GM23338 (cell line): ENCODE measurements at regions not wholly inside any gene's neighbourhood (a gene's known extent, or its start where the extent isn't known, plus 50 kb on each side); places are given as distances from the start of the nearest gene placed in this dataset.

ENCODE experiments used
- CREB1 ChIP-seq: fragments of 250-450 bp; sonication (Bioruptor Pico); IDR thresholded peaks from 2 replicates; pipeline ENCODE4 v1.5.0; 2020; ENCODE audit warnings: low read depth, mild to moderate bottlenecking, moderate library complexity
- CTCF ChIP-seq, 2 experiments: fragments of 200-600 bp in 1 of 2; sonication (generic) in 1 of 2; conservative IDR thresholded peaks; 2 replicates each; pipeline versions ENCODE4 v1.5.1 to v1.6.1; 2016 to 2017; ENCODE audit warnings: antibody characterized with exemption in 2 of 2, low read depth in 2 of 2, mild to moderate bottlenecking in 2 of 2, moderate library complexity in 1 of 2
- ETS1 ChIP-seq: IDR thresholded peaks from 2 replicates; pipeline ENCODE4 v1.6.1; 2016; ENCODE audit warnings: antibody characterized with exemption
- EZH2 ChIP-seq: fragments of 200-600 bp; sonication (generic); IDR thresholded peaks from one replicate; pipeline ENCODE4 v1.8.0; 2017; ENCODE audit warnings: antibody characterized with exemption, mild to moderate bottlenecking, low read depth; ENCODE audit not compliant: unreplicated experiment
- EZH2phosphoT487 ChIP-seq: fragments of 200-600 bp; sonication (generic); IDR thresholded peaks from one replicate; pipeline ENCODE4 v1.8.1; 2018; ENCODE audit warnings: antibody characterized with exemption; ENCODE audit not compliant: unreplicated experiment
- JUNB ChIP-seq: IDR thresholded peaks from one replicate; pipeline ENCODE4 v1.6.1; 2016; ENCODE audit warnings: antibody characterized with exemption; ENCODE audit not compliant: unreplicated experiment
- POLR2AphosphoS5 ChIP-seq: IDR thresholded peaks from 2 replicates; pipeline ENCODE4 v1.6.1; 2016; ENCODE audit warnings: antibody characterized with exemption, low read depth
- STAT1 ChIP-seq: IDR thresholded peaks from one replicate; pipeline ENCODE4 v1.6.1; 2016; ENCODE audit warnings: antibody characterized with exemption; ENCODE audit not compliant: unreplicated experiment
- ZNF462 ChIP-seq: fragments of 250-450 bp; sonication (Bioruptor Pico); IDR thresholded peaks from 2 replicates; pipeline ENCODE4 v1.5.0; 2020; ENCODE audit warnings: mild to moderate bottlenecking, moderate library complexity

GRCh38 chr18:27860011-27860410, 316.9 kb downstream of the CDH2 start:
- no peak for TF ChIP-seq CTCF (conservative IDR thresholded peaks at IDR 0.05; ENCODE audit: low read depth in 2 of 2)
- no peak for TF ChIP-seq CREB1 (CRISPR knock-in tag)
- TF ChIP-seq EZH2 = no peak
- no peak for TF ChIP-seq POLR2AphosphoS5
- TF ChIP-seq EZH2phosphoT487 = no peak
- no peak for TF ChIP-seq STAT1
- no peak for TF ChIP-seq ETS1
- no peak for TF ChIP-seq ZNF462 (CRISPR knock-in tag)
- no peak for TF ChIP-seq JUNB
